Neural cell (in vitro differentiated cells): ENCODE measurements at regions not wholly inside any gene's neighbourhood (a gene's known extent, or its start where the extent isn't known, plus 50 kb on each side); places are given as distances from the start of the nearest gene placed in this dataset.

ENCODE experiments used
- CTCF ChIP-seq: fragments of 450-650 bp; IDR thresholded peaks from 2 replicates; pipeline ENCODE4 v1.5.1; 2014; ENCODE audit warnings: antibody characterized with exemption, mild to moderate bottlenecking, moderate library complexity; ENCODE audit not compliant: poor library complexity, severe bottlenecking
- EZH2 ChIP-seq: fragments of 200-600, 300-800 bp; shearing (Covaris generic), sonication (generic); IDR thresholded peaks from 2 replicates; pipeline ENCODE4 v1.6.1; 2014; ENCODE audit warnings: antibody characterized with exemption, low read length, borderline replicate concordance, mild to moderate bottlenecking; ENCODE audit not compliant: insufficient read depth, poor library complexity, severe bottlenecking
- REST ChIP-seq: IDR thresholded peaks from 2 replicates; pipeline ENCODE4 v1.6.1; 2012; ENCODE audit warnings: borderline replicate concordance

GRCh38 chr4:149902242-149902641 lies 86.6 kb upstream of the IQCM start:
- TF ChIP-seq CTCF (no peak), REST (no peak), EZH2 (no peak)
